Glutamatergic neuron (in vitro differentiated cells): ENCODE measurements at regions not wholly inside any gene's neighbourhood (a gene's known extent, or its start where the extent isn't known, plus 50 kb on each side); places are given as distances from the start of the nearest gene placed in this dataset.

Experiments
- DNase-seq: peaks from one replicate; pipeline ENCODE4 v3.0.0; 2022
- H3K27ac Mint-ChIP-seq: one replicate; pipeline ENCODE4 v1.8.0; 2020; ENCODE audit warnings: mild to moderate bottlenecking, mixed read lengths, inconsistent platforms; ENCODE audit not compliant: unreplicated experiment
- H3K27me3 Mint-ChIP-seq: one replicate; pipeline ENCODE4 v1.8.0; 2020; ENCODE audit warnings: mild to moderate bottlenecking, moderate library complexity, mixed read lengths, inconsistent platforms; ENCODE audit not compliant: unreplicated experiment
- H3K36me3 Mint-ChIP-seq: one replicate; pipeline ENCODE4 v1.8.0; 2020; ENCODE audit warnings: mild to moderate bottlenecking, mixed read lengths, inconsistent platforms; ENCODE audit not compliant: unreplicated experiment
- H3K4me1 Mint-ChIP-seq: one replicate; pipeline ENCODE4 v1.8.0; 2020; ENCODE audit warnings: mild to moderate bottlenecking, low read depth, mixed read lengths, inconsistent platforms; ENCODE audit not compliant: unreplicated experiment
- H3K4me3 Mint-ChIP-seq: one replicate; pipeline ENCODE4 v1.8.0; 2020; ENCODE audit warnings: mild to moderate bottlenecking, mixed read lengths, inconsistent platforms; ENCODE audit not compliant: unreplicated experiment
- H3K9me3 Mint-ChIP-seq: one replicate; pipeline ENCODE4 v1.8.0; 2020; ENCODE audit warnings: mild to moderate bottlenecking, moderate library complexity, mixed read lengths, inconsistent platforms; ENCODE audit not compliant: unreplicated experiment
- CTCF ChIP-seq: fragments of 200-600 bp; sonication (generic); IDR thresholded peaks from one replicate; pipeline ENCODE4 v1.5.0; 2021; ENCODE audit not compliant: partially characterized antibody, unreplicated experiment

GRCh38 chr6:67563671-67564070 is 1071.4 kb upstream of the ADGRB3 start:
- no peak overlapping the region for H3K27ac Mint-ChIP-seq

GRCh38 chr6:67560068-67560467 is 1075.0 kb upstream of the ADGRB3 start:
- Mint-ChIP-seq H3K27ac (no peak overlapping the region), H3K9me3 (no peaks in the 10 kb centered on the region), H3K4me3 (no peak overlapping the region), H3K36me3 (no peaks in the 10 kb centered on the region), H3K4me1 (no peaks in the 10 kb centered on the region), H3K27me3 (no peaks in the 10 kb centered on the region)
- TF ChIP-seq CTCF: no peak
- DNase-seq: no peak

More at GRCh38 chr6:67563671-67564070, 1071.4 kb upstream of the ADGRB3 start:
- TF ChIP-seq CTCF: no peak
- H3K4me3 Mint-ChIP-seq: no peak overlapping the region
- H3K9me3 Mint-ChIP-seq: no peaks in the 10 kb centered on the region
- DNase-seq: no peak
- no peaks in the 10 kb centered on the region for H3K27me3 Mint-ChIP-seq
- no peaks in the 10 kb centered on the region for H3K36me3 Mint-ChIP-seq
- no peaks in the 10 kb centered on the region for H3K4me1 Mint-ChIP-seq

- DNase-seq: no peak
- Mint-ChIP-seq H3K4me3 (no peak overlapping the region), H3K4me1 (no peaks in the 10 kb centered on the region), H3K27me3 (no peaks in the 10 kb centered on the region), H3K36me3 (no peaks in the 10 kb centered on the region), H3K27ac (no peak overlapping the region), H3K9me3 (no peaks in the 10 kb centered on the region)
- no peak for TF ChIP-seq CTCF
Measured at GRCh38 chr6:67558985-67559384, 1076.1 kb upstream of the ADGRB3 start.

- H3K27ac Mint-ChIP-seq: no peak overlapping the region
Measured at GRCh38 chr6:67544851-67545452, 1090.1 kb upstream of the ADGRB3 start.

More at GRCh38 chr6:67544851-67545452, 1090.1 kb upstream of the ADGRB3 start:
- no peak for DNase-seq
- Mint-ChIP-seq H3K9me3 (peaks cover 10% of the 10 kb centered on the region), H3K36me3 (peaks cover 4% of the 10 kb centered on the region), H3K27me3 (peaks cover 2% of the 10 kb centered on the region), H3K4me1 (no peaks in the 10 kb centered on the region), H3K4me3 (no peak overlapping the region)
- no peak for TF ChIP-seq CTCF
